Tibial artery (tissue), 4 donors: ENCODE measurements at regions not wholly inside any gene's neighbourhood (a gene's known extent, or its start where the extent isn't known, plus 50 kb on each side); places are given as distances from the start of the nearest gene placed in this dataset.

ENCODE experiments used
- DNase-seq, 2 donors: peaks; one replicate each; pipeline ENCODE4 v3.0.0-alpha.2; 2019
- H3K27ac ChIP-seq, 2 donors: fragments of 200-600 bp; sonication (generic) in 1 of 2; 1 replicate in 1 of 2; 2 replicates in 1 of 2; pipeline ENCODE4 v1.5.1; 2018 to 2019; ENCODE audit warnings: mild to moderate bottlenecking in 1 of 2
- H3K27me3 ChIP-seq, 2 donors: fragments of 200-600 bp; sonication (generic) in 1 of 2; one replicate each; pipeline versions ENCODE4 v1.5.1 to v1.6.0; 2016 to 2019
- H3K36me3 ChIP-seq, 3 donors: fragments of 200-600 bp; sonication (generic) in 2 of 3; one replicate each; pipeline ENCODE4 v1.5.1; 2016 to 2019; ENCODE audit warnings: mild to moderate bottlenecking in 2 of 3
- H3K4me1 ChIP-seq, 4 donors: fragments of 200-600 bp; sonication (generic) in 2 of 4; 1 replicate in 3 of 4; 2 replicates in 1 of 4; pipeline ENCODE4 v1.5.1; 2016 to 2019
- H3K4me3 ChIP-seq, 2 donors: fragments of 200-600 bp; sonication (generic) in 1 of 2; 1 replicate in 1 of 2; 2 replicates in 1 of 2; pipeline ENCODE4 v1.5.1; 2018 to 2019; ENCODE audit warnings: mild to moderate bottlenecking in 2 of 2
- H3K9me3 ChIP-seq, 3 donors: fragments of 200-600 bp; sonication (generic) in 1 of 3; one replicate each; pipeline ENCODE4 v1.5.1; 2016 to 2019
- intact Hi-C: fragments of 100-400 bp; cut with DNase I; formaldehyde crosslinking; loops from one replicate; pipeline ENCODE4 v1.15.0; 2023; ENCODE audit warnings: low total_unique reads
- TF ChIP-seq, protein P1 (sequence below), 2 experiments: fragments of 200-600 bp in 1 of 2; fragments of 450-650 bp in 1 of 2; IDR thresholded peaks; one replicate each; pipeline ENCODE4 v1.5.1; 2017 to 2019; ENCODE audit warnings: antibody characterized with exemption in 2 of 2, mild to moderate bottlenecking in 1 of 2, moderate library complexity in 1 of 2

DNA sequence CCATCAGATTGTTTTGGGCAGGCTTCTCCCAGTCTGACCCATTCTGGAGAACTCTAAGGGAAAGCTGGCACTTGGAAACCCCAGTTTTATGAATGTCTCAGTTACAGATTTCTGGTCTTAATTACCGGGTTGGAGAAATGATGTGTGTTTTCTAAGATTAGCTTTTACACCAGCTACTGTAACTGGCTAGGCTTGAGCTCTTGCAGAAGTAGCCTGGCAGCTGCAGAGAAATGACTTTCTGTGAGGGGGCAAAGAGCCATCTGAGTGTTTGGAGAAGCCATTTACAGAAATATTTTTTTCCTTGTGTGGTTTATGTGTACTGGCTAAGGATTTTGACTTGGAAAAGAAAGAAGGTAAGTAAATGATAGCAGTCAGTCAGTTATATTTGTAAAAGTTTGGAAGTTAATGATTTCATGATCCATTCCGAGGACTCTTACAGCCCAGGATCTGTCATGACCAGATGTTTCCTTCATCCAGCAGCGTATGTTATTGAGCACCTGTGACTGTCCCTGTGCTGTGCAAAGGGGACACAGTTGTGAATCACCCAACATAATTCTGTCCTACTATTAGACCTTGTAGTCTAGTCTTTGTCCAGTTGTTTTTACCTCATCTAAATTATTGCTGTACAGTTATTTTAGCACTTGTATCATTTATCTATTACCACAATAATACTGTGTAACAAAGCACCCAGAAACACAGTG, 53.7 kb upstream of the GDNF start:
- Histone ChIP-seq H3K36me3 (no peaks in the 10 kb centered on the region), H3K9me3 (no peaks in the 10 kb centered on the region), H3K27me3 (no peaks in the 10 kb centered on the region), H3K4me1 (no peaks in the 10 kb centered on the region), H3K4me3 (no peak overlapping the region), H3K27ac (no peak overlapping the region)
- TF ChIP-seq, protein P1, sequence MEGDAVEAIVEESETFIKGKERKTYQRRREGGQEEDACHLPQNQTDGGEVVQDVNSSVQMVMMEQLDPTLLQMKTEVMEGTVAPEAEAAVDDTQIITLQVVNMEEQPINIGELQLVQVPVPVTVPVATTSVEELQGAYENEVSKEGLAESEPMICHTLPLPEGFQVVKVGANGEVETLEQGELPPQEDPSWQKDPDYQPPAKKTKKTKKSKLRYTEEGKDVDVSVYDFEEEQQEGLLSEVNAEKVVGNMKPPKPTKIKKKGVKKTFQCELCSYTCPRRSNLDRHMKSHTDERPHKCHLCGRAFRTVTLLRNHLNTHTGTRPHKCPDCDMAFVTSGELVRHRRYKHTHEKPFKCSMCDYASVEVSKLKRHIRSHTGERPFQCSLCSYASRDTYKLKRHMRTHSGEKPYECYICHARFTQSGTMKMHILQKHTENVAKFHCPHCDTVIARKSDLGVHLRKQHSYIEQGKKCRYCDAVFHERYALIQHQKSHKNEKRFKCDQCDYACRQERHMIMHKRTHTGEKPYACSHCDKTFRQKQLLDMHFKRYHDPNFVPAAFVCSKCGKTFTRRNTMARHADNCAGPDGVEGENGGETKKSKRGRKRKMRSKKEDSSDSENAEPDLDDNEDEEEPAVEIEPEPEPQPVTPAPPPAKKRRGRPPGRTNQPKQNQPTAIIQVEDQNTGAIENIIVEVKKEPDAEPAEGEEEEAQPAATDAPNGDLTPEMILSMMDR (IDR thresholded peaks at IDR 0.05) = no peak
- intact Hi-C loops = no loop called here
- no peak for DNase-seq

DNA sequence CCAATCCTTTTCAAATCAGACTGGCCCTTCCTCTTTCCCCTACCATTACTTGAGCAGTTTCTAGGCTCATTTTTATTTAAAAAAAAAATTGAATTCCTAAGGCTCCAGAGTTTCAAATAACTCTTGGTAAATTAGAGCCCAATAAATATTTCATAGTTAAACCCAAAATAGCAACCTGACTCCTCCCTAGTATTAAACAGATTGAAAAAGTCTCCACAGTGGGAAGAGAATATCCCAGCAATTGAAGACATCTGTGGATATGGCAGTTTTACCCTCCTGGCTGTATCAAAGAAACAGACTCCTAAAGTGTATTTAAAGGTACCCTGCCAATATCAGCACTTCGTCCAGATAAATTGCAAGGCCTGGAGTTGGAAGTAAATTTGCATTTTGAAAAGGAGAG, 52.7 kb upstream of the GDNF start:
- no peaks in the 10 kb centered on the region for H3K27me3 ChIP-seq
- no peaks in the 10 kb centered on the region for H3K9me3 ChIP-seq
- DNase-seq = no peak
- TF ChIP-seq, protein P1 (IDR thresholded peaks at IDR 0.05) = no peak
- intact Hi-C loops = no loop called here
- H3K36me3 ChIP-seq = no peaks in the 10 kb centered on the region
- no peak overlapping the region for H3K27ac ChIP-seq
- H3K4me1 ChIP-seq = no peaks in the 10 kb centered on the region
- H3K4me3 ChIP-seq = no peak overlapping the region

DNA sequence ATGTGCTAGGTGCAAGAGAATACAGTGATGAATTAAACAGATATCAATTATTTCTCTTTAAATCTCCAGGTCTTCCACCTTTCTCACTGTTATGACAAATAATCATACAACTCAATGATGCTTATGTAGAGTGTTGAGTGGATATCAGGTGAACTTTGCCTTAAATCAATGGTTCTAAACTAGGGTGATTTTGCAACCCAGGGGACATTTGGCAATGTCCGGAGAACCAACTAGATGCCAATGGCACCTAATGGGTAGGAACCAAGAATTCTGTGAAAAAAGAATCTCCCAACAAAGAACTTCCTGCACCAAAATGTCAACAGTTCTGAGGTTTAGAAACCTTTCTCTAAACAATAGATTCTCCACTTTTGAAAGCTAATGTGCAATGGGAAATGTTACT, 52.0 kb upstream of the GDNF start:
- DNase-seq = no peak
- no peaks in the 10 kb centered on the region for H3K36me3 ChIP-seq
- no peaks in the 10 kb centered on the region for H3K9me3 ChIP-seq
- H3K27me3 ChIP-seq = no peaks in the 10 kb centered on the region
- H3K27ac ChIP-seq = no peak overlapping the region
- intact Hi-C loops = no loop called here
- TF ChIP-seq, protein P1 (IDR thresholded peaks at IDR 0.05) = no peak
- no peaks in the 10 kb centered on the region for H3K4me1 ChIP-seq
- no peak overlapping the region for H3K4me3 ChIP-seq

DNA sequence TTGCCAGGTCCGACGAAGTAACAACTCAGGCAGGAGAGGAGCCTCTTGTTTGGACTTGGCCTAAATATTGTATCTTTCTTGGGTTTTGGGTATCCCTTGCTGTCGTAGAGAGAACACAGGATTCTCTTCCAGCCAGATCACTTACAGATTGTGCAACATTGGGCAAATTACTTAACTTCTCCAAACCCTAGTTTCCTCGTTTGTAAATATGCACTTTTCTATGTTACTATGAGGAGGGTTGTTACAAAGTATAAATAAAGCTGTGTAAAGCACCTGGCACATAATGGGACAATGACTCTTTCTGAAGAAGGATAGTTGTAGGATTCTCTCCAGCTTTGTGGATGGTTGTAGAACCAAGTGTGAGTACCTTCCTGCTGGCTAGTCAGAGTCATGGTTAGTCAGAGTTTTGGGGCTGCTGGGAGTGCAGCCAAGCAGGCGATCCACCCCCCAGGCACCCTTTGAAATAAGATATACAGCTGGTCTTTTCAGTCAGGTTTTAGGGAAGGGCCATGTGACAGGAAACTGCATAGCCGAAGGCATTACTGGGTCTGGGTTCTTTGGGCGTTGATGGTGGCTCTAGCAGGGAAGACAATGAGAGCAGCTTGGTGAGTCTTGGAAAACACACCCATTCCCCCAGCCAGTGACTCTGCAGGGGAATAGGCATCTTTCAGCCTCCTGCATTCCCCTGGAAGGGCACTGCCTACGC, 49.9 kb upstream of the GDNF start:
- no peaks in the 10 kb centered on the region for H3K36me3 ChIP-seq
- intact Hi-C loops = no loop called here
- TF ChIP-seq, protein P1 (IDR thresholded peaks at IDR 0.05) = no peak
- no peak overlapping the region for H3K4me3 ChIP-seq
- no peak overlapping the region for H3K27ac ChIP-seq
- H3K9me3 ChIP-seq = no peaks in the 10 kb centered on the region
- no peaks in the 10 kb centered on the region for H3K27me3 ChIP-seq
- no peaks in the 10 kb centered on the region for H3K4me1 ChIP-seq
- no peak for DNase-seq
